GM12873 (cell line): ENCODE measurements at regions not wholly inside any gene's neighbourhood (a gene's known extent, or its start where the extent isn't known, plus 50 kb on each side); places are given as distances from the start of the nearest gene placed in this dataset.

Experiments used
- CTCF ChIP-seq: IDR thresholded peaks from 2 replicates; pipeline ENCODE4 v1.5.1; 2012; ENCODE audit warnings: low read depth, mild to moderate bottlenecking, moderate library complexity, low read length, control low read depth; ENCODE audit not compliant: insufficient read depth; ENCODE audit errors: missing control alignments

GRCh38 chr9:80787636-80788035 lies 901.7 kb downstream of the TLE1 start:
- no peak for TF ChIP-seq CTCF

- no peak for TF ChIP-seq CTCF
Observed at GRCh38 chr9:80784647-80785046, 904.7 kb downstream of the TLE1 start.

DNA sequence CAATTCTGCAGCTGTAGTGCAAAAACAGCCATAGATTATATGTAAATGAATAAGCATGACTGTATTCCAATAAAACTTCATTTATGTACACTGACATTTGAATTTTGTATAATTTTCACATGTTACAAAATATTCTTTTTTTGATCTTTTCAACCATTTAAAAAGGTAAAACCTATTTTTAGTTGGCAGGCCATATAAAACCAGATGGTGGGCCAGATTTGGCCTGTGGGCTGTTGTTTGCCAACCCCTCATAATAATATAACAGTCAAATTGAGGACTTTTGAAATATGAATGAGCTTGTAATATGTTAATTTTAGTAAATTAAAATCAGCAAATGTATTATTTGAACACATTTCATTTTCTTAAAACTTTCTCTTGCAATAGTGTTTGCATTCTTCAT lies 913.4 kb downstream of the TLE1 start:
- no peak for TF ChIP-seq CTCF

DNA sequence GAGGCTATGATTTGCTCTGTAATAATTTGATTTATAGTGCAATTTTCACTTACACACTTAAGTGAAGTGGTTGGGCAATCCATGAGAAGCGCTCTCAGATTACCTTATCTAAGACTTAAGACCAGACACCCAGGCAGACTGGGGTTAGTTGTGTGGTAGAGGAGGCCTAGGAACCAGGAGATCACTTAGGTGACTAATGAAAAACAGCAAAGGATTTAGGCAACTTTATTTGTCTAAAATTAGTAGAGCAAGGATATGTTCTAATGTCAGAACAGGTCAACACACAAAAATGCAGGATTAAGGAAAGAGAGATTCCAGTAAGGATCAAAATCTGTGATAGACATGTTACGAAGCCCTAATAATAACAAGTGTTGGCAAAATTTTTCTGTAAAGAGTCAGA lies 913.8 kb downstream of the TLE1 start:
- TF ChIP-seq CTCF: no peak

DNA sequence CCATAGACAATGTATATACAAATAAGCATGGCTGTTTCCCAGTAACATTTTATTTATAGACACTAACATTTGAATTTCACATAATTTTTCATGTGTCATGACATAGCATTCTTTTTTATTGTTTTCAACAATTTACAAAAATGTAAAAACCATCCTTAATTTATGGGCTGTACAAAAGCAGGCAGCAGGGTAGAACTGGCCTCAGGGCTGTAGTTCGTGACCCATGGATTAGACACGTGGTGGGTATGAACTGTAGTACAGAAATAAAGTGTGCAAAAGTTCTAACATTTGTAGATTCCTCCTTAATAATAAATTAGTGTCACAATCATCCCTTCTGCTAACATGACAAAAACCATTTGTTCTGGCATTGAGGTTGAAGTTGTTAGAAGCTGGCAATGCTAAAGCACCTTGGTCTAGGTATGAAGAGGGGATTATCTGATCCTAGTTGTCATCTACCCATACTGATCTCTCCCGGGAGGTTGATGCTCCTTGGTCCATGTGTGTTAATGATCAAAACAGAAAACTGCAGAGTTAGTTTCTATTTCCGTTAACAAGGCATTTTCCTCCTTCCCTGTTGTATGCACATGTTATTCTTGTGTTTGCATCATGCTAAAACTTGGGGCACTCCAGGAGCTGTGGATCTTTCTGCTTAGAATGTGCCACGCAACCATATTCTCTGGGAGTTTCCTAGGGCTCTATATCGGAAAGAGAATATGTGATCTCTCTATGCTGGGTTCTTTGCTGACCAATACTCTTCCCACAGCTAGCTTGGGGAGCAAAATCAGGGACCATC lies 917.6 kb downstream of the TLE1 start:
- no peak for TF ChIP-seq CTCF

DNA sequence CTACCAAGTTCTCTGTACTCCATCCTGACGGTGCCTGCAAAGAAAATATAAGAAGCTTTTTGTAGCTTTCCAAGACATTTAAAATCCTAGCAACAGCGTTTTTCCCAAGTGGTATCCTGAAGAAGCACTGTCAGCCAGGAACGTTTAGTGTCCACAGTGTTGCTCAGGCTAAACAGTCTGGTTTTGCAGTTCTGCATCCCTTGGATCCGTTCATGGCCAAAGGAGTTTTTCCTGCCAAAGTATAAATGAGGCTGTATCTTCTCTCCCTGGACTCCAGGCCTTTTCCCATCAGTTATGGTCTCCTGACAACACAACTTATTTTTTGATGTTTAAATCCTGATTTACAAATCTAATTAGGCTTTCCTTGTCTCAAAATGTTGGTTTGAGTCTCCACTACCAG lies 925.8 kb downstream of the TLE1 start:
- TF ChIP-seq CTCF: no peak

DNA sequence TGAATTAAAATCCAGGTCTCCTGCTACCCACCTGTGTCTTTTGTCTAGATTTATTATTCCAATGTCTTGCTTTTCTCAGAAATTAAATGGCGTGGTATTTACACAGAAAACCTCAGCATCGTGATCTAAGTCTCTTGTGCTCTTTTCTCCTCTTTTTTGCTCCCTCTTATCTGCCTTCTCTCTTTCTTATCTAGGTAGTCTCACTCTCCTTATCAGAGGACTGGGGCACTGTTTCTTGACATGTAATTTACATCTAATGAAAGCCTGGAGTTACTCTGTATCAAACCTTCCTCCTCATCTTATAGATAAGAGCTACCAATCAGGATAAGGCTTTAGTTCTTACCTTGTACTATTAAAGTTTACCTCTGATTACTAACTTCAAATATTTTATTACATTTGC lies 933.8 kb downstream of the TLE1 start:
- no peak for TF ChIP-seq CTCF
